ENCODE measurements at regions not wholly inside any gene's neighbourhood (a gene's known extent, or its start where the extent isn't known, plus 50 kb on each side); places are given as distances from the start of the nearest gene placed in this dataset.

DNA sequence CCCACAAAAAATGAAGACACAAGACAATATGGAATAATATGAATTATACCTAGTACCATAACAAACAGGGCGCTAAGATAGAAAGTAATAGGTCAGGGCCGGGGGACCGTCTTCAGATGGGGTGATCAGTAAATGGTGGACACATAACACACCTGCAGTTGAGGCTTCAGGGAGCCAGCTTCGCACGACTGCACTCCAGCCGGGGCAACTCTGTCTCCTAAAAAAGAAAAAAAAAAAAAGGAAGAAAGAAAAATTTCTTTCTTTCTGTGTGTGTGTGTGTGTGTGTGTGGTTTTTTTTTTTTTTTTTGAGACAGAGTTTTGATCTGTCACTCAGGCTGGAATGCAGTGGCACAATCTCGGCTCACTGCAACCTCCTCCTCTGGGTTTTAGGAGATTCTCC is 75.0 kb upstream of the HSPA9 start:
- H3K79me2 ChIP-seq (ENCODE audit: insufficient read depth, low read depth, low read length), result no peaks in the 10 kb centered on the region
- no peaks in the 10 kb centered on the region for H3K9me2 ChIP-seq (ENCODE audit: insufficient read depth, low read length)
- DNase-seq (ENCODE audit: low spot score), result peak; percentile 12
- no peak overlapping the region for H3K27ac ChIP-seq (ENCODE audit: low read depth, low read length, poor library complexity, severe bottlenecking)
- CTCF ChIA-PET (ENCODE audit: unreplicated experiment), result no interaction called here
- no peaks in the 10 kb centered on the region for H3K36me3 ChIP-seq (ENCODE audit: insufficient read depth, low read length)
- H3K9me3 ChIP-seq (ENCODE audit: low read length), result no peaks in the 10 kb centered on the region
- no TSS peak for BruUV-seq (replicated peaks)
- TF ChIP-seq, protein P1, sequence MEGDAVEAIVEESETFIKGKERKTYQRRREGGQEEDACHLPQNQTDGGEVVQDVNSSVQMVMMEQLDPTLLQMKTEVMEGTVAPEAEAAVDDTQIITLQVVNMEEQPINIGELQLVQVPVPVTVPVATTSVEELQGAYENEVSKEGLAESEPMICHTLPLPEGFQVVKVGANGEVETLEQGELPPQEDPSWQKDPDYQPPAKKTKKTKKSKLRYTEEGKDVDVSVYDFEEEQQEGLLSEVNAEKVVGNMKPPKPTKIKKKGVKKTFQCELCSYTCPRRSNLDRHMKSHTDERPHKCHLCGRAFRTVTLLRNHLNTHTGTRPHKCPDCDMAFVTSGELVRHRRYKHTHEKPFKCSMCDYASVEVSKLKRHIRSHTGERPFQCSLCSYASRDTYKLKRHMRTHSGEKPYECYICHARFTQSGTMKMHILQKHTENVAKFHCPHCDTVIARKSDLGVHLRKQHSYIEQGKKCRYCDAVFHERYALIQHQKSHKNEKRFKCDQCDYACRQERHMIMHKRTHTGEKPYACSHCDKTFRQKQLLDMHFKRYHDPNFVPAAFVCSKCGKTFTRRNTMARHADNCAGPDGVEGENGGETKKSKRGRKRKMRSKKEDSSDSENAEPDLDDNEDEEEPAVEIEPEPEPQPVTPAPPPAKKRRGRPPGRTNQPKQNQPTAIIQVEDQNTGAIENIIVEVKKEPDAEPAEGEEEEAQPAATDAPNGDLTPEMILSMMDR (conservative IDR thresholded peaks at IDR 0.05; ENCODE audit: low read length), result no peak
- no peak for TF ChIP-seq EZH2phosphoT487 (IDR thresholded peaks at IDR 0.05; ENCODE audit: borderline replicate concordance, low read depth, low read length)
- no peaks in the 10 kb centered on the region for H4K20me1 ChIP-seq (ENCODE audit: insufficient read depth, low read length)
- H2AFZ ChIP-seq (ENCODE audit: low read length), result no peak overlapping the region
- intact Hi-C loops (cut with micrococcal nuclease; ENCODE audit: unreplicated experiment), result no loop called here
- H3K4me2 ChIP-seq (ENCODE audit: low read length), result no peak overlapping the region
- H3K4me3 ChIP-seq (ENCODE audit: low read depth, low read length, poor library complexity, severe bottlenecking), result no peak overlapping the region
- POLR2A ChIA-PET, result no interaction called here
- peaks cover 17% of the 10 kb centered on the region for H3K4me1 ChIP-seq (ENCODE audit: insufficient read depth, low read length, poor library complexity, severe bottlenecking)

DNA sequence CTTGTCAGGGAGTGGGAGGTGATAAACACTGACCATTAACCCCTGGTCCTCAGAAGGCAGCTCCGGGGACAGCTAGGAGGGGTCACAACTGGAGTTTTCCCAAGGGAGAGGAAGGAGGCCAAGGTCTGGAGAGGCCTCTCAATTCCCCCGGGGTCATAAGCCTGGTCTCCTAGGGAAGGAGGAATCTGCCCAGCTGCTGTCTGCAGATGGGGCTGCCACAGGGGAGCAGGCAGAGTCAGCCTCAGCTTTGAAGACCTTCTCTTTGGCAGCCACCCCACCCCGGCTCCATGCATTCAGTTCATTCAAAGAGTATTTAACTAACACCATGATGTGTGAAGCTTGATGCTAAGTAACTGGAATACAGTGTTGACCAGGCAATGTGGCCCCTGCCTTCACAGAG is 74.6 kb upstream of the HSPA9 start:
- CTCF ChIA-PET (ENCODE audit: unreplicated experiment), result no interaction called here
- Histone ChIP-seq H2AFZ (ENCODE audit: low read length) (no peak overlapping the region), H4K20me1 (ENCODE audit: insufficient read depth, low read length) (no peaks in the 10 kb centered on the region), H3K27ac (ENCODE audit: low read depth, low read length, poor library complexity, severe bottlenecking) (no peak overlapping the region), H3K4me1 (ENCODE audit: insufficient read depth, low read length, poor library complexity, severe bottlenecking) (peaks cover 17% of the 10 kb centered on the region), H3K79me2 (ENCODE audit: insufficient read depth, low read depth, low read length) (no peaks in the 10 kb centered on the region), H3K9me2 (ENCODE audit: insufficient read depth, low read length) (no peaks in the 10 kb centered on the region), H3K9me3 (ENCODE audit: low read length) (no peaks in the 10 kb centered on the region), H3K4me2 (ENCODE audit: low read length) (no peak overlapping the region), H3K4me3 (ENCODE audit: low read depth, low read length, poor library complexity, severe bottlenecking) (no peak overlapping the region), H3K36me3 (ENCODE audit: insufficient read depth, low read length) (no peaks in the 10 kb centered on the region)
- no peak for TF ChIP-seq EZH2phosphoT487 (IDR thresholded peaks at IDR 0.05; ENCODE audit: borderline replicate concordance, low read depth, low read length)
- TF ChIP-seq, protein P1 (conservative IDR thresholded peaks at IDR 0.05; ENCODE audit: low read length), result no peak
- no TSS peak for BruUV-seq (replicated peaks)
- intact Hi-C loops (cut with micrococcal nuclease; ENCODE audit: unreplicated experiment), result no loop called here
- POLR2A ChIA-PET, result no interaction called here
- no peak for DNase-seq (ENCODE audit: low spot score)

DNA sequence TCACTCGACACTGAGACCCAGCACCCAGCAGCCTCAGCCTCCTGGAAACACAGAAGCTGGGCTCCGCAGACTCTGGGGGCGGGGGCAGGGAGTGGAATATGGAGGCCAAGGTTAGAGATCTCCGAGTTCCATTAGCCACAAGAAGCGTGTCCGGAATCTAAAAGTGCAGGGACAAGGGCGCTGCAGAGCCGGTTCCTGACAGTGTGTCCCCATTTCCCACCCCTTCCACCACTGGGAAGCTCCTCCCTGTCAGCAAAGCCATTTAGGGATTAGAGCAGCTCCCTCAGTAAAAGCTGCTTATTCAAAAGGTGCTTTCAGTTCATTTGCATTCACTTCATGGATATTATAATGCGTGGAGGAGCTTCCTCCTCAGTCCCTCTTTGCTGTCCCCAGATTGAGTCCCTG is 74.1 kb upstream of the HSPA9 start:
- Histone ChIP-seq H3K36me3 (ENCODE audit: insufficient read depth, low read length) (no peaks in the 10 kb centered on the region), H3K9me2 (ENCODE audit: insufficient read depth, low read length) (no peaks in the 10 kb centered on the region), H3K9me3 (ENCODE audit: low read length) (no peaks in the 10 kb centered on the region), H3K4me1 (ENCODE audit: insufficient read depth, low read length, poor library complexity, severe bottlenecking) (peaks cover 13% of the 10 kb centered on the region), H3K27ac (ENCODE audit: low read depth, low read length, poor library complexity, severe bottlenecking) (no peak overlapping the region), H4K20me1 (ENCODE audit: insufficient read depth, low read length) (no peaks in the 10 kb centered on the region), H2AFZ (ENCODE audit: low read length) (no peak overlapping the region), H3K4me2 (ENCODE audit: low read length) (no peak overlapping the region), H3K79me2 (ENCODE audit: insufficient read depth, low read depth, low read length) (no peaks in the 10 kb centered on the region), H3K4me3 (ENCODE audit: low read depth, low read length, poor library complexity, severe bottlenecking) (no peak overlapping the region)
- no TSS peak for BruUV-seq (replicated peaks)
- POLR2A ChIA-PET, result no interaction called here
- TF ChIP-seq, protein P1 (conservative IDR thresholded peaks at IDR 0.05; ENCODE audit: low read length), result no peak
- no peak for TF ChIP-seq EZH2phosphoT487 (IDR thresholded peaks at IDR 0.05; ENCODE audit: borderline replicate concordance, low read depth, low read length)
- CTCF ChIA-PET (ENCODE audit: unreplicated experiment), result no interaction called here
- no peak for DNase-seq (ENCODE audit: low spot score)
- intact Hi-C loops (cut with micrococcal nuclease; ENCODE audit: unreplicated experiment), result no loop called here

All from OCI-LY7 (cell line).